SK-N-SH (cell line): ENCODE measurements at regions not wholly inside any gene's neighbourhood (a gene's known extent, or its start where the extent isn't known, plus 50 kb on each side); places are given as distances from the start of the nearest gene placed in this dataset.

Experiments
- CTCF ChIP-seq: fragments of 200-600 bp; sonication (generic); IDR thresholded peaks from 2 replicates; pipeline ENCODE4 v1.6.1; 2017; ENCODE audit warnings: antibody characterized with exemption, mild to moderate bottlenecking, moderate library complexity
- FOXJ3 ChIP-seq: sonication (generic); formaldehyde crosslinking; IDR thresholded peaks from 2 replicates; pipeline ENCODE4 v1.5.1; 2020; ENCODE audit warnings: mild to moderate bottlenecking, missing genetic modification reagents
- POLR2AphosphoS5 ChIP-seq: IDR thresholded peaks from 2 replicates; pipeline ENCODE4 v1.6.1; 2012; ENCODE audit warnings: low read depth, low read length

- no peak for TF ChIP-seq FOXJ3 (CRISPR knock-in tag)
- no peak for TF ChIP-seq CTCF
- TF ChIP-seq POLR2AphosphoS5, result no peak
Measured at GRCh38 chr20:24738058-24738775, 210.9 kb upstream of the CST7 start.
